AG04449 (cell line): ENCODE measurements at regions not wholly inside any gene's neighbourhood (a gene's known extent, or its start where the extent isn't known, plus 50 kb on each side); places are given as distances from the start of the nearest gene placed in this dataset.

Experiments
- CTCF ChIA-PET: fragments of 350-600 bp; formaldehyde crosslinking; extraction: SDS; loops from one replicate; lab custom pipeline; 2021; ENCODE audit warnings: antibody characterized with exemption; lab: Yijun Ruan, JAX
- POLR2A ChIA-PET: fragments of 400-600, 350-600 bp; formaldehyde crosslinking; extraction: SDS; loops from one replicate; lab custom pipeline; 2020; ENCODE audit warnings: antibody characterized with exemption, inconsistent platforms; lab: Yijun Ruan, JAX
- DNase-seq: peaks from one replicate; pipeline ENCODE4 v3.0.0-alpha.2; 2010; ENCODE audit warnings: low read depth, low spot score
- H3K4me3 ChIP-seq: 2 replicates; pipeline ENCODE4 v1.5.1; 2011; ENCODE audit warnings: low read depth, mild to moderate bottlenecking, control low read depth, low read length
- CTCF ChIP-seq: IDR thresholded peaks from one replicate; pipeline ENCODE4 v1.5.1; 2011; ENCODE audit warnings: mild to moderate bottlenecking, moderate library complexity, low read length, control low read depth, inconsistent platforms; ENCODE audit not compliant: insufficient read depth; ENCODE audit errors: missing control alignments

- H3K4me3 ChIP-seq, result no peak overlapping the region
- POLR2A ChIA-PET, result no interaction called here
- CTCF ChIA-PET, result no interaction called here
- no peak for DNase-seq
- no peak for TF ChIP-seq CTCF
Observed at GRCh38 chr15:27702581-27702980, 396.5 kb downstream of the OCA2 start.

- ChIA-PET CTCF (no interaction called here), POLR2A (no interaction called here)
- no peak for DNase-seq
- no peak overlapping the region for H3K4me3 ChIP-seq
- no peak for TF ChIP-seq CTCF
Observed at GRCh38 chr15:27701956-27702355, 397.2 kb downstream of the OCA2 start.

- ChIA-PET POLR2A (no interaction called here), CTCF (no interaction called here)
- TF ChIP-seq CTCF, result no peak
- DNase-seq, result no peak
- H3K4me3 ChIP-seq, result no peak overlapping the region
Observed at GRCh38 chr15:27701014-27701413, 398.1 kb downstream of the OCA2 start.

- POLR2A ChIA-PET, result no interaction called here
- no peak for TF ChIP-seq CTCF
- DNase-seq, result no peak
- CTCF ChIA-PET, result no interaction called here
- H3K4me3 ChIP-seq, result no peak overlapping the region
Observed at GRCh38 chr15:27699699-27700098, 399.4 kb downstream of the OCA2 start.

- POLR2A ChIA-PET, result no interaction called here
- DNase-seq, result no peak
- CTCF ChIA-PET, result no interaction called here
Observed at GRCh38 chr15:27696530-27696929, 402.6 kb downstream of the OCA2 start.

GRCh38 chr15:27695726-27696125, 403.4 kb downstream of the OCA2 start:
- CTCF ChIA-PET, result no interaction called here
- H3K4me3 ChIP-seq, result no peak overlapping the region
- POLR2A ChIA-PET, result no interaction called here
- TF ChIP-seq CTCF, result no peak
- DNase-seq, result no peak

More at GRCh38 chr15:27696530-27696929, 402.6 kb downstream of the OCA2 start:
- TF ChIP-seq CTCF, result no peak
- H3K4me3 ChIP-seq, result no peak overlapping the region
